Stimulated activated CD8-positive, alpha-beta memory T cell treated with anti-CD3 and anti-CD28 coated beads, Interleukin-4, amount 100 ng/mL, for 48 hours (primary cell): ENCODE measurements at regions not wholly inside any gene's neighbourhood (a gene's known extent, or its start where the extent isn't known, plus 50 kb on each side); places are given as distances from the start of the nearest gene placed in this dataset.

ENCODE experiments used
- DNase-seq: peaks from one replicate; pipeline ENCODE4 v3.0.0-alpha.2; 2020

DNA sequence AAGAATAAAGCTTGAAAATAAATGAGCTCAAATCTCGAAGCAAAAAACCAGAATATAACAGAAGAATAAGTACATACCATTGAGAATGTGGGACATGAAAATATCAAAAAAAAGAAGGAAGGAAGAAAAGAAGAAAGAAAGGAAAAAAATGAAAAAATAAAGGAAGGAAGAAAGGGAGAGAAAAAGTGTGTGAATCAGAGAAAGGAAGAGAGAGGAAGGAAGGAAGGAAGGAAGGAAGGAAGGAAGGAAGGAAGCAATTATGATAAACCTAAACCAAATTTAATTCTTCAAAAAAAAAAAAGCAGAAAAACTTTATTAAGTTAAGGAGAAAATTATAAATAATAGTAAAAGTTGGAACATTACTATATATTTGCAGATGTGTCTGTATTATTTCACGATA, 949.8 kb downstream of the NLGN4X start:
- no peak for DNase-seq

DNA sequence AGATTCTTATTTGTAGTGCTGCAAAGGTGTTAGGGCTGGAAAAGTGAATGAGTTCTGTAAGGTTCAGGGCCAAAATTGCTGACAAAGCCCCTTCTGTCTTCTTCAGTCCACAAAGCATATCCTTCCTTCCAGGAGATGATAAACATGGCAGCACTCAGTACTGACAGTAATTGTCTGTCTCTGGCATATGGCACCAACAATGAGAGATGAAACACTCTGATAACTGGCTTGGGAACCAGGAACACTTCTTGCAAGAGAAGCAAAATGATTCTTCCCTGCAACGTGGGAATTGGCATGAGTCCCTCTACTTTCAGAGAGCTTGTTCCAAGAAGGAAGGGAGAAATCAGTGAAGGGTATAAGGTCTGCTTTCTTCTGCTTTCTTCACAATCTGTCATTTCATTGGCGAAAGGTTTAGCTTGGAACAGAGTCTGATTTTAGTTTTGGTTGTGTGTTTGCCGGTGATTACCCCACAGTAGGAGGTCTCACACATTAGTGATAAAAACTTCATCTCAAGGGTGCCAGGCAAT, 963.3 kb downstream of the NLGN4X start:
- DNase-seq, result no peak

DNA sequence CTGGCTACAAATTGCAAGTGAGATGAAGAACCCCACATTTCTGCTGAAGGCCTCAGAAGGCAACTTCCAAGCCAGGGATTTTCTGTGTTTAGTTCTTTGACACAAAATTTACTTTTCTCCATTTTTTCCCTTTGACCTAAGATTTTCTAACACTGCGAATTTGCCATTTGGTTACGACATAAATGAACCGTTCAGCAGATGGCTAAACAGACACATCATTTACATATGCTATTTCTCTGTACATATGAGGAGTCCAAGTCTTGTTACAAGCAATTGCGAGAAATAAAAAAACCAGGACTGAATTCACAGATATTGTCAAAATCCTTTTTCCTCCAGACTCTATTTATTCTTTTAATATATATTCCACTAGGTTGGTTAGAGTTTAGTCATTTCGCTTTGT, 978.6 kb downstream of the NLGN4X start:
- no peak for DNase-seq

- no peak for DNase-seq
These were observed 986.4 kb downstream of the NLGN4X start for GRCh38 chrX:5242091-5242790.

DNA sequence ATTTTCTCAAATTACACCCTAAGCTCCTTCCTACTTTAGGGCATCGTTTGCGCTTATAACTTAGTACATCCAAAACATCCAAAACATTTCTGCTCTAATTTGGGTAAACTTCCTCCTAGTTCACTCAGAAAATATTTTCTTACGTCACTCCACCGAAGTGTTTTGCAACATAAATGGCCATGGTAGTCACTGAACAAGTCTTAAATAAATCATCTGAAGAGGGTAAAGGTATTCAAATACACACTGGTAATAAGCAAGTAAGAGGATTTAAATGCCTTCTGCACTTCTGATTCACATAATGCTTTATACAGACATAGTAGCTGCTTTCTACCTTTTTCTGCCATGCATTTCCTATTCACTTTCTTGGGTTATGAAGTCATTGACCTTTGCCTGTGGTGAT, 991.9 kb downstream of the NLGN4X start:
- DNase-seq, result no peak

DNA sequence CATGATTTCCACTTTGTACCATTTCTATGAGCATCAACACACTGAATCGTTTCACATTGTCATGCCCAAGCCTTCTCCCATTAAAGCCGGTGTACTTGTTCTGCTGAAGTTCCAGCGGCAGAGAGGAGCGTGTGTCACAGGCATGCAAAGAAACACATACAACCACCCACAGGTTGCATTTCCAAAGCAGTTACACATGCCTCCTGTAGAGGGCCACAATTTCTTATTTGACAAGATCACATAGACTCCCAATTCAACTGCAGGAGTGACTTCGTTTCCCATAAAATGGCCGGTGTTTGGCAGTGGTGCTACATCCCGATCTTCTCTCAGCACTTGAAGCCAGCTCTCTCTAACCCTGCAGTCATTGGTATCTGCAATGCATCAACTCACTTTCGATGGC, 992.6 kb downstream of the NLGN4X start:
- no peak for DNase-seq

DNA sequence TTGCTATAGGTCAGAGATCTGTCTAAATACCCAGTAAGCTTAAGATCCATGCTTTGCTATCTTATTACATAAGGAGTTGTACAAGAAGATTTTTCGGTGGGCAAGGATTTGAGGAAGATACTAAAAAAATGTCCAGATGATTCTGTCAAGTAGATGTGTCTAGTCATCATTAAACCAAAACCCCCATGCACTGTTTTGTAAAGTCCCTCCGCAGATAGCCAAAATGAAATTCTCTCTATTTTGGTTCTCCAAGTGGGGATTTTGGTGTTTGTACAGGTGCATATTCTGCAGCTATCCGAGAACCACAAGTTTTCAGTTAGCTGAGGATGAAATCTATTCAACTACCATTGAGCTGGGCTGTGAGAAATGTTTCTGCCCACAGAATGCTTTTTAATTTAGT, 994.8 kb downstream of the NLGN4X start:
- DNase-seq, result no peak

DNA sequence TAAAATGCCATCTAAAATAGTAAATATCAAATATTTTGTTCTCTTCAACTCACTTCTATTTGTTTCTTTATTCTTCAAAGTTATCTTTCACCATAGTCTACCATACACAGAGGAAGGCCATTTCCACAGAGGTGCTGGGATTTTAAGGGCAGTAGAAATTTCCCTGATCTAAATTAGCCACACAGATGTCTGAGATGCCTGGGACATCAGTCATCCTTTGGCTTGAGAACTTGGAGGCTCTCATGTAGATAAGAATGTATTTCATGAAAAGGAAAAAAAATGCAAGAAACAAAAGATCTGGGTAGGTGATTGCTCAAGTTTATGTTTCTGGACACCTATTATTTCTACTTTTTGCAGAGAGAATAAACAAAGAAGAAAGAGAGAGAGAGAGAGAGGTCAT, 1008.2 kb downstream of the NLGN4X start:
- no peak for DNase-seq

GRCh38 chrX:5194806-5195205, 1033.9 kb downstream of the NLGN4X start:
- no peak for DNase-seq

DNA sequence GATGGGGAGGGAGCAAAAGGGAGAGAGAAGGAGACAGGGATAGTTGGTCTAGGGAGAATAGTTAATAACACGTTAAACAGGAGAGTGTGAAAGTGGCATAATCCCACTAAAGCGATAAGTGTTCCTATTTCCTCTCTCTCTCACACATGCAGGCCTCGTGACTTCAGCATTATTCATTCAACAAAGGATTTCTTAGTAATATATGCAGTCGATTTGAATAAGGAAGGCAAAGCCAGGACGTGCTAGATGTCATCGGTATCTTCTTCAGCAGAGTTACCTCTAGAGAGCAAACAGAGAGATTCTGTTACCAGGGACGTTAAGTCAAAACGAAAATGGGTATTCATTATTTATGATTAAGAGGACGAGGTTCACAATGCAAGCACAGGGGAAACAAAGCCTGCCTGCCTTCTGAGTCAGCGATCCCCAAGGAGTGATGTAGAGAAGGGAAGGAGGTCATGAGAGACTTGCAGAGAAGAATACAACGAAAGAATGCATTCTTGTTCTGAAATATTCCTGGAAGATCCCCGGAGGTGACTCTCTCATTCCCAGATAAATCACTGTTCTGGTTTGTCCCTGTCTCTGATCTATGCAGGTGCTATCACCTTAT, 1048.4 kb downstream of the NLGN4X start:
- DNase-seq, result no peak

DNA sequence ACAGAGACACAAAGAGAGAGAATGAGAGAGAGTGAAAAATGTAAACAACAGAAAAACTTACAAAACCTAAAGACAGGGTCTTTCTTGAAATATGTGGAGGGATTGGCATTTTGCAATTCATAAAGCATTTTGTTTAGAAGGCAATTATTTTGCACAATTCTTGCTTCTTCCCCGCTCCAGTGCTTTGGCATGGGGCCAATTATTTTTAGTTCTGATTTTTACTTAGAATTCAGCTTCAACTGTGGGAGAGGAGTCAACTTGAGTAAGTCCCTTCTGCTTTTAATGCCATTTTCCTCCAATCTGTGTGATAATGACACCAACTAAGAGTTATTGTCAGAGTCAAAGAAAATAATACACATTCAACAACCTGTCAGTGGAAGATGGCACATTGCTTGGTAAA, 1051.9 kb downstream of the NLGN4X start:
- DNase-seq, result no peak

- DNase-seq, result no peak
These were observed 1065.0 kb downstream of the NLGN4X start for GRCh38 chrX:5163663-5164062.

DNA sequence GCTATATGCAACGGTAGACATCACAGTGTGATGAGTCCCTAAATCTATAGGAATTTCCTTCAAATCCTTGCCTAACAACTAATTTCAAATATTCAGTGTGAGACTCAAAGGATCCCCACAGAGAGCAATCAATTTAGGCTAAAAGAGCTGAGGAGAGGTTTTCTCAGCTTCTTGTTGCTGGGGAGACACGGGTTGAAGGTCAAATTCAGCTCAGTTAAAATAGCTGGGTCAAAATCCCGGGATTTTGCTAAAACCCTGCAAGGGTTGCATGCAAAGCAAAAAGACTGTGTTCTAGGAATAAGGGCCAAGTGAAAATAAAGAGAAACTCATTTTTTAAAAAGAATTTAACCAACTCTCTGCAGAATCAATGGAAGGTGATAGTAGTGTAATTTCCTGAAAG, 1073.4 kb downstream of the NLGN4X start:
- no peak for DNase-seq

- DNase-seq, result no peak
These were observed 1082.7 kb downstream of the NLGN4X start for GRCh38 chrX:5145957-5146356.

GRCh38 chrX:5142644-5143043, 1086.0 kb downstream of the NLGN4X start:
- DNase-seq, result no peak

- no peak for DNase-seq
These were observed 1106.4 kb downstream of the NLGN4X start for GRCh38 chrX:5122181-5122678.

DNA sequence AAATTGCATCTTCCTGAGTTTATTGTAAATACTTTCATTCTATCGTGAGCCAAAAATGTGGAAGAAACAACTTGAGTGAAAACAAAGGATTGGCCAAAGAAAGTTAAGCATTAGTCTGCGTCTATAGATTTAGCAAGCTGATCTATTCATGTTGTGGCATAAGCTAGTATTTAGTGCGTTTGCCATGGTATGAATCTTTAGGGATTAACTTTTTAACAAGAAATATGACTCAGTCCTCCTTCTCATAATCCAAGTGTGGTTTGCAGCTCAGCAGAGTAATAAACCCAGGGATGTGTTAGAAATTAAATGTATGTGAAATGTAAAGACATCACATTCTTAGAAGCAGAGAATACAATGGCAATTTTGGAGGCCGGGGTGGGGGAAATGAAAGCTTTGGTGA, 1110.9 kb downstream of the NLGN4X start:
- no peak for DNase-seq

DNA sequence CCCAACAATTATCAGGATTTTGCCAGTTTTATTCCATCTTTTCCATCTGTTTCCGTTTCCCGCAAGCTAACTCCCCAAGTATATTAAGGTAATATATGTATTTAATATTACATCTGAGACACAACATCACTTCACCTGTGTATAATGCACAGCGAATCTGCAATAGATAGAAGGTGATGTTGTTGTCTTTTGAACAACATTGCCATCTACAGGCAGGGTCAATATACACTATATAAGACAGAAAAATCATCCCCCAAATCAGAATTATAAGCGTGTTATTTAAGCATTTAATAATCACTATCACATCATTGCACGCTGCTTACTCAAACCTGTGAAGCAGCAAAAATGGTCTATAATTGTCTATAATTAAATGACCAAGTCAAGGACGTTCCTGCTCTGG, 1115.5 kb downstream of the NLGN4X start:
- no peak for DNase-seq

- DNase-seq, result no peak
These were observed 1128.7 kb downstream of the NLGN4X start for GRCh38 chrX:5100004-5100403.

GRCh38 chrX:5086388-5086787, 1142.3 kb downstream of the NLGN4X start:
- DNase-seq, result no peak

- DNase-seq, result no peak
These were observed 1144.4 kb downstream of the NLGN4X start for GRCh38 chrX:5084279-5084678.

- no peak for DNase-seq
These were observed 1146.0 kb downstream of the NLGN4X start for GRCh38 chrX:5082705-5083104.

DNA sequence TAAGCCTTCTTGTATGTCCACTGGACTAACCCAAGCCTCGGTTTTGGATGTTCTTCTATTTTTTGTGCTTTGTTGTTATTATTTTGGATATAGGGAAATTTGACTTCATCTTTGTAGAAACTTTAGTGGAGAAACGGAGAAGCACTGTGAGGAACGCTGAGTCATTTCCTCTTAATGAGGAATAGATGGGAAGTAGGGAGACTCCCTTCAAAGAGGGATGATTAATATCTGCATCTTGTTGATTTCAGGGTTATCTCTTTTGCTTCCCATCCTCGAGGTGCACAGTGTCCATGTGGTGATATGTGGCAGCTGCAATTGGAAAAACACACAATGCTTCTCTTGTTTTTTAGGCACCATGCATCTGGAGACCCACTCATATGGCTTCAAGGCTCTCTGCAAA, 1147.9 kb downstream of the NLGN4X start:
- no peak for DNase-seq

DNA sequence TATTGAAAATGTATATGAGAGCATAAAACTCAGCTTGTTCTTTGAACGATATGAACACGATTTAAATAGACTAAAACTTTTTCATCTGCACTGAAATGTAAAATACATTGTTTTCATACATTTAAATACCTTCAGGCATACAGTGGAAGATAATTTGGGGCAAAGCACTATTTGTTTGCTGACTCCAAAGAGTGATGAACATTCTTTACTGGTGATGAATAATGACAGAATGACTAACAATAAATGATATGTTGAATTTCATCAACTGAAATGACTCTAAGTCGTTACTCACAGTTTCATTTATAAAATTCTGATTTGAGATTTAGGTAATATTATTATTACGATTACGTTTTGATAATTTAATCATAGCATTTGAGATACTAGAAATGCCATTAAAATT, 1160.1 kb downstream of the NLGN4X start:
- no peak for DNase-seq

- no peak for DNase-seq
These were observed 1170.9 kb downstream of the NLGN4X start for GRCh38 chrX:5057786-5058185.
